22Rv1 (cell line): ENCODE measurements at regions not wholly inside any gene's neighbourhood (a gene's known extent, or its start where the extent isn't known, plus 50 kb on each side); places are given as distances from the start of the nearest gene placed in this dataset.

Experiments used
- H3K27ac ChIP-seq: fragments of 450-650 bp; 2 replicates; pipeline ENCODE4 v1.5.1; 2017
- ZFX ChIP-seq: fragments of 450-650 bp; IDR thresholded peaks from 2 replicates; pipeline ENCODE4 v1.6.1; 2017; ENCODE audit warnings: antibody characterized with exemption, borderline replicate concordance
- TF ChIP-seq, protein P1 (sequence below): fragments of 450-650 bp; IDR thresholded peaks from 2 replicates; pipeline ENCODE4 v1.5.1; 2017; ENCODE audit warnings: mild to moderate bottlenecking

GRCh38 chr1:54459140-54459539, 52.9 kb upstream of the SSBP3 start:
- no peak for TF ChIP-seq ZFX
- TF ChIP-seq, protein P1, sequence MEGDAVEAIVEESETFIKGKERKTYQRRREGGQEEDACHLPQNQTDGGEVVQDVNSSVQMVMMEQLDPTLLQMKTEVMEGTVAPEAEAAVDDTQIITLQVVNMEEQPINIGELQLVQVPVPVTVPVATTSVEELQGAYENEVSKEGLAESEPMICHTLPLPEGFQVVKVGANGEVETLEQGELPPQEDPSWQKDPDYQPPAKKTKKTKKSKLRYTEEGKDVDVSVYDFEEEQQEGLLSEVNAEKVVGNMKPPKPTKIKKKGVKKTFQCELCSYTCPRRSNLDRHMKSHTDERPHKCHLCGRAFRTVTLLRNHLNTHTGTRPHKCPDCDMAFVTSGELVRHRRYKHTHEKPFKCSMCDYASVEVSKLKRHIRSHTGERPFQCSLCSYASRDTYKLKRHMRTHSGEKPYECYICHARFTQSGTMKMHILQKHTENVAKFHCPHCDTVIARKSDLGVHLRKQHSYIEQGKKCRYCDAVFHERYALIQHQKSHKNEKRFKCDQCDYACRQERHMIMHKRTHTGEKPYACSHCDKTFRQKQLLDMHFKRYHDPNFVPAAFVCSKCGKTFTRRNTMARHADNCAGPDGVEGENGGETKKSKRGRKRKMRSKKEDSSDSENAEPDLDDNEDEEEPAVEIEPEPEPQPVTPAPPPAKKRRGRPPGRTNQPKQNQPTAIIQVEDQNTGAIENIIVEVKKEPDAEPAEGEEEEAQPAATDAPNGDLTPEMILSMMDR: no peak
- no peak overlapping the region for H3K27ac ChIP-seq

- H3K27ac ChIP-seq: no peak overlapping the region
- TF ChIP-seq, protein P1: no peak
- TF ChIP-seq ZFX: no peak
These were observed 50.8 kb upstream of the SSBP3 start for GRCh38 chr1:54456921-54457529.

DNA sequence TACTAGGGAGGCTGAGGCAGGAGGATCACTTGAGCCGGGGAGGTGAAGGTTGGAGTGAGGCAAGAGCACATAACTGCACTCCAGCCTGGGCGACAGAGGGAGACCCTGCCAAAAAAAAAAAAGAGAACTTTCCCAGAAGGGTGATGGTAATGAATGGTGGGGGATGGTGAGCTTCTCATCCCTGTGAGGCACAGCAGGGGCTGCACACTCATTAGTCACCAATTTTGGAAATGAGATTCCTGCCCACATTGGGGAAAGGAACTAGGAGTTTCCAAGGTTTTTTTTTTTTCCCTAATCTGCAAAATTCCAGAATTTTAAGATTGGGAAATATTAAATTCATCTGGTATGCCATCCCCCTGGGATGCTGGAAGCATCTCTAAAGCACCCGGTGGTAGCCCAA, 50.2 kb upstream of the SSBP3 start:
- TF ChIP-seq ZFX: no peak
- TF ChIP-seq, protein P1: no peak
- H3K27ac ChIP-seq: no peak overlapping the region
